ENCODE measurements at regions not wholly inside any gene's neighbourhood (a gene's known extent, or its start where the extent isn't known, plus 50 kb on each side); places are given as distances from the start of the nearest gene placed in this dataset.
"Not testable (repeated sequence)": the region's sequence is repeated elsewhere in the genome, so short reads cannot be mapped to it uniquely, and the experiment has no call there.

- H3K4me1 Mint-ChIP-seq, result peaks cover 10% of the 10 kb centered on the region
- H3K27ac Mint-ChIP-seq, result no peak overlapping the region
- TF ChIP-seq CTCF (IDR thresholded peaks at IDR 0.05; ENCODE audit: unreplicated experiment in 3 of 3), result no peak
- peaks cover 6% of the 10 kb centered on the region for H3K36me3 Mint-ChIP-seq (ENCODE audit: low read depth)
- H3K27me3 Mint-ChIP-seq (ENCODE audit: low read depth), result no peaks in the 10 kb centered on the region
- no peak overlapping the region for H3K4me3 Mint-ChIP-seq
- peaks cover 42% of the 10 kb centered on the region for H3K9me3 Mint-ChIP-seq
Measured at GRCh38 chr18:1034971-1035370, 130.3 kb downstream of the ADCYAP1 start.

DNA sequence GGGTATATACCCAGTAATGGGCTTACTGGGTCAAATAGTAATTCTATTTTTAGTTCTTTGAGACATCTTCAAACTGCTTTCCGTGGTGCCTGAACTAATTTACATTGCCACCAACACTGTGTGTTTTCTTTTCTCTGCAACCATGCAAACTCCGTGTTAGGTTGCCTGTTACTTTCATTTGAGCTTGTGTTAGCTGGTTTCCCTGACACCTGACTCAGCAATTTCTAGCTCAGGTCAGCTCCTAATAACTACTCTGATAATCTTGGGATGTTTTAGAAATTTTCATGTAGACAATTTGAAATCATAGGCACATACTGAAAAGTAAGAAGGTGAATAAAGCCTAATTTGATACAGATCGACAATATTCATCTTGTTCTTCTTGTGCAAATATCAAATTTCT lies 132.3 kb downstream of the ADCYAP1 start:
- H3K4me3 Mint-ChIP-seq, result no peak overlapping the region
- peak overlapping the region; percentile 44 to 78 (median 67) for H3K27ac Mint-ChIP-seq
- H3K36me3 Mint-ChIP-seq (ENCODE audit: low read depth), result peaks cover 10% of the 10 kb centered on the region
- no peaks in the 10 kb centered on the region for H3K27me3 Mint-ChIP-seq (ENCODE audit: low read depth)
- TF ChIP-seq CTCF (IDR thresholded peaks at IDR 0.05; ENCODE audit: unreplicated experiment in 3 of 3), result no peak
- peaks cover 10% of the 10 kb centered on the region for H3K4me1 Mint-ChIP-seq
- peaks cover 40% of the 10 kb centered on the region for H3K9me3 Mint-ChIP-seq

DNA sequence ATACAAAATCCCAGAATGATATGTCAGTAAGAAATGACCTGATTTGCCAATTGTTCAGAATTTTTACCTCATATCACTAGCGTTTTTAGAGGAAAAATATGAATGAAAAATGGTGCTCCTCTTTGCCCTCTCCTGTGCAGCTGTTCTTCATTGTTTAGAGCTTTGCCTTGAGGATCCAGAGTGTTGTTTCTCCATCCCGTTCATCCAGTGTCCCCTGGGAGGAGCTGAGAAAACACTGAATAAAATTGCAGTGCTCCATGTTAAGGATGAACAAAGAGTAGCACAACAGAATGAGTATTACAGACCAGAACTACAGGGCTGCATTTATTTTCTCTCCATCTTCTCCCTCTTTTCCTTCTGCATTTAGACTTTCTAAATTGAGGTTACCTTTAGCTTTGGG lies 133.1 kb downstream of the ADCYAP1 start:
- Mint-ChIP-seq H3K36me3 (ENCODE audit: low read depth) (peaks cover 6% of the 10 kb centered on the region), H3K4me1 (peaks cover 10% of the 10 kb centered on the region), H3K9me3 (peaks cover 38% of the 10 kb centered on the region), H3K27me3 (ENCODE audit: low read depth) (no peaks in the 10 kb centered on the region), H3K27ac (peak overlapping the region in 2 of 3 experiments; percentile 20 to 53), H3K4me3 (no peak overlapping the region)
- TF ChIP-seq CTCF (IDR thresholded peaks at IDR 0.05; ENCODE audit: unreplicated experiment in 3 of 3), result no peak

DNA sequence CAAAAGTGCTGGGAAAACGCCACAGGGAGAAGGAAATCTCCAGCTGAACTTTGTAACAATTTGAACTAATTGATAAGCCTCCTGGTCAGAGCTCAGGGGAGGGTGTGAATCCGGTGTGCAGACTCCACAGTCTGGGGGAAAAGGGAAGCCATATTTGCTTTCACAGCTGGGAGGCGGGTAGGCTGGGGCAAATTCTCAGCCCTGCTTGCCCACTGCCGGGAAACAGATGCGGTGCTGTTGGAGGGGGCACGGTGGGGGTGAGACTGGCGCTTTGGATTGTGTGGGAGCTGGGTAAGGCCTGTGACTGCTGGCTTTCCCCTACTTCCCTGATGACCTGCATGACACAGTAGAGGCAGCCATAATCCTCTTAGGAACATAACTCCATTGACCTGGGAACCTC lies 134.8 kb downstream of the ADCYAP1 start:
- Mint-ChIP-seq H3K4me1 (peaks cover 10% of the 10 kb centered on the region), H3K4me3 (no peak overlapping the region), H3K9me3 (peaks cover 31% of the 10 kb centered on the region), H3K27ac (no peak overlapping the region), H3K36me3 (ENCODE audit: low read depth) (peaks cover 6% of the 10 kb centered on the region), H3K27me3 (ENCODE audit: low read depth) (no peaks in the 10 kb centered on the region)
- TF ChIP-seq CTCF (IDR thresholded peaks at IDR 0.05; ENCODE audit: unreplicated experiment in 3 of 3), result no peak

DNA sequence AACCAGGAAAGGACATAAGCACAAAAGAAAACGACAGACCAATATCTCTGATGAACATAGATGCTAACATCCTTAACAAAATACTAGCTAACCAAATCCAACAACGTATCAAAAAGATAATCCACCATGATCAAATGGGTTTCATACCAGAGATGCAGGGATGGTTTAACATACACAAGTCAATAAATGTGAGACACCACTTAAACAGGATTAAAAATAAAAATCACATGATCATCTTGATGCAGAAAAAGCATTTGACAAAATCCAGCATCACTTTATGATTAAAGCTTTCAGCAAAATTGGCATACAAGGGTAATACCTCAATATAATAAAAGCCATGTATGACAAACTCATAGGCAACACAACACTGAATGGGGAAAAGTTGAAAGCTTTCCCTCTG lies 138.4 kb downstream of the ADCYAP1 start:
- not testable (repeated sequence) for H3K36me3 Mint-ChIP-seq (ENCODE audit: low read depth); H3K4me3 Mint-ChIP-seq; H3K4me1 Mint-ChIP-seq; H3K27me3 Mint-ChIP-seq (ENCODE audit: low read depth); H3K27ac Mint-ChIP-seq
- H3K9me3 Mint-ChIP-seq, result peaks cover 31% of the 10 kb centered on the region

DNA sequence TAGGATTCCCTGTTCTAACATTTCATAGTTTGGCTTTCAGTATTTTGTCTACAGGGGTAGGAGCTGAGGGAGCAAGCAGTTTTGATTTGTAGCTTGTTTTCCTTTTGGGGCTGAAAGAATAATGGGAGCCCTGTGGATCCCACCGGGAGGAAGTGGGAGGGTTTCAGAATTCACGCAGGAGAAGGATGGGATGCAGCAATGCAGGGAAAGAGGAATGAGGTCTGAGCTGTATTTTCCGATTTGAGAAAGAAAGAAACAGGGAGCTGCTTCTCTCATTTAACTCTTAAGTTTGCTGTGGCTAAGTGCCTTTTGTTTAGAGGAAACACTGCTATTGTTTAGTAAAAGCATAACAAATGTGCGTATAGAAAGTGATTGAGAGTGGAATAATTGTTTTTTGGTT lies 141.0 kb downstream of the ADCYAP1 start:
- no peaks in the 10 kb centered on the region for H3K36me3 Mint-ChIP-seq (ENCODE audit: low read depth)
- H3K4me1 Mint-ChIP-seq, result peaks cover 9% of the 10 kb centered on the region
- peaks cover 19% of the 10 kb centered on the region for H3K9me3 Mint-ChIP-seq
- H3K4me3 Mint-ChIP-seq, result peak overlapping the region in 2 of 3 experiments; percentile 10 to 16
- peak overlapping the region; percentile 59 to 90 (median 83) for H3K27ac Mint-ChIP-seq
- no peak for TF ChIP-seq CTCF (IDR thresholded peaks at IDR 0.05; ENCODE audit: unreplicated experiment in 3 of 3)
- no peaks in the 10 kb centered on the region for H3K27me3 Mint-ChIP-seq (ENCODE audit: low read depth)

Measured in nephron (organoid).